ENCODE measurements at regions not wholly inside any gene's neighbourhood (a gene's known extent, or its start where the extent isn't known, plus 50 kb on each side); places are given as distances from the start of the nearest gene placed in this dataset.

DNA sequence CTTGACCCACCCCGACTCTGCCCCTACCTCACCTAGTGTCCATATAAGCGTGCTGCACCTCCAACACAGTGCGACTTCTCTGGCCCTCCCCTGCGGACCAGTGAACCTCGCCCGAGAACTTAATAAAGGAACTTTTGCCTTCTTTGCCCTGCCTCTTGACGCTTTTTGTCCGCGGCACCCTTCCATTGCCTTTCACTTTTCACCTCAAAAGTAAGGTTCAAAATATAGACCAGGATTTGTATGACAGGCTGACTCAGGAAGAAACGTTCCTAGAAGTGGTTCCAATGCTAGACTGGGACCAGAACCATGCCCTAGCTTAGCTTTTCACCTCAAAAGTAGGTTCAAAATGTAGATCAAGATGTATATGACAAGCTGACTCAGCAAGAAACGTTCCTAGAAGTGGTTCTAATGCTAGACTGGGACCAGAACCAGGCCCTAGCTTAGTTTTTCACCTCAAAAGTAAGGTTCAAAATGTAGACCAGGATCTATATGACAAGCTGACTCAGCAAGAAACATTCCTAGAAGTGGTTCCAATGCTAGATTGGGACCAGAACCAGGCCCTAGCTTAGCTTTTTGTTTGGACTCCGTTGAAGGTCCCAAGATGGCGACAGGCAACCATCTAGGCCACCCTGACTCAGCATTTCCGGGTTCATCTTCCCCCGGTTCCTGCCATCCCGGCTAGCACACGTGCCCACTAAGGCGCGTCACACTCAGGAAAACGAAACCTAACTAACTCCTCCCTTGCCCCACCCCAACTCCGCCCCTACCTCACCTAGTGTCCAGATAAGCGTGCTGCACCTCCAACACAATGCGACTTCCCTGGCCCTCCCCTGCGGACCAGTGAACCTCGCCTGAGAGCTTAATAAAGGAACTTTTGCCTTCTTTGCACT lies 51.0 kb upstream of the TMEM97 start:
- H3K4me1 Mint-ChIP-seq = no peaks in the 10 kb centered on the region
- peaks cover 6% of the 10 kb centered on the region for H3K36me3 Mint-ChIP-seq (ENCODE audit: low read depth)
- no peak overlapping the region for H3K4me3 Mint-ChIP-seq
- no peak for DNase-seq (ENCODE audit: low read depth, low spot score)
- peaks cover 23% of the 10 kb centered on the region for H3K9me3 Mint-ChIP-seq
- H3K27me3 Mint-ChIP-seq (ENCODE audit: low read depth) = no peaks in the 10 kb centered on the region
- TF ChIP-seq, protein P1, sequence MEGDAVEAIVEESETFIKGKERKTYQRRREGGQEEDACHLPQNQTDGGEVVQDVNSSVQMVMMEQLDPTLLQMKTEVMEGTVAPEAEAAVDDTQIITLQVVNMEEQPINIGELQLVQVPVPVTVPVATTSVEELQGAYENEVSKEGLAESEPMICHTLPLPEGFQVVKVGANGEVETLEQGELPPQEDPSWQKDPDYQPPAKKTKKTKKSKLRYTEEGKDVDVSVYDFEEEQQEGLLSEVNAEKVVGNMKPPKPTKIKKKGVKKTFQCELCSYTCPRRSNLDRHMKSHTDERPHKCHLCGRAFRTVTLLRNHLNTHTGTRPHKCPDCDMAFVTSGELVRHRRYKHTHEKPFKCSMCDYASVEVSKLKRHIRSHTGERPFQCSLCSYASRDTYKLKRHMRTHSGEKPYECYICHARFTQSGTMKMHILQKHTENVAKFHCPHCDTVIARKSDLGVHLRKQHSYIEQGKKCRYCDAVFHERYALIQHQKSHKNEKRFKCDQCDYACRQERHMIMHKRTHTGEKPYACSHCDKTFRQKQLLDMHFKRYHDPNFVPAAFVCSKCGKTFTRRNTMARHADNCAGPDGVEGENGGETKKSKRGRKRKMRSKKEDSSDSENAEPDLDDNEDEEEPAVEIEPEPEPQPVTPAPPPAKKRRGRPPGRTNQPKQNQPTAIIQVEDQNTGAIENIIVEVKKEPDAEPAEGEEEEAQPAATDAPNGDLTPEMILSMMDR (conservative IDR thresholded peaks at IDR 0.05) = no peak
- H3K27ac Mint-ChIP-seq (ENCODE audit: unreplicated experiment) = no peak overlapping the region

GRCh38 chr17:28268610-28269313 lies 50.2 kb upstream of the TMEM97 start:
- Mint-ChIP-seq H3K9me3 (peaks cover 18% of the 10 kb centered on the region), H3K27me3 (ENCODE audit: low read depth) (no peaks in the 10 kb centered on the region), H3K4me3 (no peak overlapping the region), H3K36me3 (ENCODE audit: low read depth) (peaks cover 6% of the 10 kb centered on the region), H3K27ac (ENCODE audit: unreplicated experiment) (no peak overlapping the region), H3K4me1 (peaks cover under 1% of the 10 kb centered on the region)
- no peak for DNase-seq (ENCODE audit: low read depth, low spot score)
- TF ChIP-seq, protein P1 (conservative IDR thresholded peaks at IDR 0.05) = no peak
